PFSK-1 (cell line): ENCODE measurements at regions not wholly inside any gene's neighbourhood (a gene's known extent, or its start where the extent isn't known, plus 50 kb on each side); places are given as distances from the start of the nearest gene placed in this dataset.

Experiments
- POLR2AphosphoS5 ChIP-seq: IDR thresholded peaks from 2 replicates; pipeline ENCODE4 v1.6.1; 2012; ENCODE audit warnings: low read depth, mild to moderate bottlenecking, control low read depth, low read length, moderate library complexity
- REST ChIP-seq, 2 experiments: IDR thresholded peaks; 2 replicates each; pipeline versions ENCODE4 v1.6.1 to v1.8.0; 2011 to 2012; ENCODE audit warnings: low read depth in 2 of 2, low read length in 2 of 2, control low read depth in 1 of 2, inconsistent platforms in 1 of 2, mild to moderate bottlenecking in 1 of 2, moderate library complexity in 1 of 2; ENCODE audit not compliant: insufficient read depth in 1 of 2
- TAF1 ChIP-seq: IDR thresholded peaks from 2 replicates; pipeline ENCODE4 v1.6.1; 2012; ENCODE audit warnings: low read length, control low read depth, borderline replicate concordance; ENCODE audit not compliant: insufficient read depth

GRCh38 chr12:89863968-89864367, 155.3 kb upstream of the ATP2B1 start:
- TF ChIP-seq TAF1 (no peak), REST (IDR thresholded peaks at IDR 0.05; ENCODE audit: insufficient read depth in 1 of 2, low read depth in 2 of 2, low read length in 2 of 2) (no peak), POLR2AphosphoS5 (no peak)
